ENCODE measurements at regions not wholly inside any gene's neighbourhood (a gene's known extent, or its start where the extent isn't known, plus 50 kb on each side); places are given as distances from the start of the nearest gene placed in this dataset.

GRCh38 chr1:110816945-110817344, 56.0 kb upstream of the CD53 start:
- DNase-seq (ENCODE audit: low read depth) = no peak

GRCh38 chr1:110811529-110811928, 61.4 kb upstream of the CD53 start:
- no peak for DNase-seq (ENCODE audit: low read depth)

- no peak for DNase-seq (ENCODE audit: low read depth)
Observed at GRCh38 chr1:110800079-110800478, 72.9 kb upstream of the CD53 start.

GRCh38 chr1:110798691-110799256, 74.2 kb upstream of the CD53 start:
- no peak for DNase-seq (ENCODE audit: low read depth)

- no peak for DNase-seq (ENCODE audit: low read depth)
Observed at GRCh38 chr1:110788673-110789072, 84.3 kb upstream of the CD53 start.

- DNase-seq (ENCODE audit: low read depth) = no peak
Observed at GRCh38 chr1:110787328-110788071, 85.4 kb upstream of the CD53 start.

GRCh38 chr1:110786802-110787327, 86.1 kb upstream of the CD53 start:
- DNase-seq (ENCODE audit: low read depth) = no peak

GRCh38 chr1:110785612-110786011, 87.3 kb upstream of the CD53 start:
- DNase-seq (ENCODE audit: low read depth) = no peak

- no peak for DNase-seq (ENCODE audit: low read depth)
Observed at GRCh38 chr1:110785055-110785454, 87.9 kb upstream of the CD53 start.

GRCh38 chr1:110783292-110783918, 89.5 kb upstream of the CD53 start:
- DNase-seq (ENCODE audit: low read depth) = peak; percentile 42

GRCh38 chr1:110781525-110781924, 91.4 kb upstream of the CD53 start:
- no peak for DNase-seq (ENCODE audit: low read depth)

- peak; percentile 59 for DNase-seq (ENCODE audit: low read depth)
Observed at GRCh38 chr1:110780600-110781484, 92.1 kb upstream of the CD53 start.

- no peak for DNase-seq (ENCODE audit: low read depth)
Observed at GRCh38 chr1:110779636-110780035, 93.3 kb upstream of the CD53 start.

GRCh38 chr1:110778821-110779220, 94.1 kb upstream of the CD53 start:
- no peak for DNase-seq (ENCODE audit: low read depth)

GRCh38 chr1:110777228-110777627, 95.7 kb upstream of the CD53 start:
- DNase-seq (ENCODE audit: low read depth) = no peak

GRCh38 chr1:110774398-110774797, 98.5 kb upstream of the CD53 start:
- no peak for DNase-seq (ENCODE audit: low read depth)

GRCh38 chr1:110773813-110774212, 99.1 kb upstream of the KCNA3 start:
- DNase-seq (ENCODE audit: low read depth) = no peak

GRCh38 chr1:110771245-110772022, 96.7 kb upstream of the KCNA3 start:
- DNase-seq (ENCODE audit: low read depth) = no peak

GRCh38 chr1:110770832-110771231, 96.1 kb upstream of the KCNA3 start:
- DNase-seq (ENCODE audit: low read depth) = no peak

- no peak for DNase-seq (ENCODE audit: low read depth)
Observed at GRCh38 chr1:110768605-110769004, 93.9 kb upstream of the KCNA3 start.

- no peak for DNase-seq (ENCODE audit: low read depth)
Observed at GRCh38 chr1:110766336-110766647, 91.6 kb upstream of the KCNA3 start.
